H9 (cell line): ENCODE measurements at regions not wholly inside any gene's neighbourhood (a gene's known extent, or its start where the extent isn't known, plus 50 kb on each side); places are given as distances from the start of the nearest gene placed in this dataset.
"Not testable (repeated sequence)": the region's sequence is repeated elsewhere in the genome, so short reads cannot be mapped to it uniquely, and the experiment has no call there.

ENCODE experiments used
- DNase-seq: peaks from one replicate; pipeline ENCODE4 v3.0.0-alpha.2; 2017
- H2AFZ ChIP-seq: one replicate; pipeline ENCODE4 v1.6.1; 2013; ENCODE audit warnings: mild to moderate bottlenecking, low read length, control low read depth, moderate library complexity
- H2AK5ac ChIP-seq: 2 replicates; pipeline ENCODE4 v1.6.1; 2013; ENCODE audit warnings: low read length, control low read depth, mixed read lengths; ENCODE audit not compliant: insufficient read length
- H2BK120ac ChIP-seq: one replicate; pipeline ENCODE4 v1.6.1; 2013; ENCODE audit warnings: low read depth, mild to moderate bottlenecking, low read length, control low read depth, inconsistent platforms; ENCODE audit not compliant: poor library complexity, severe bottlenecking
- H2BK12ac ChIP-seq: 2 replicates; pipeline ENCODE4 v1.6.1; 2013; ENCODE audit warnings: low read length, control low read depth, mixed read lengths, low read depth; ENCODE audit not compliant: insufficient read length
- H2BK15ac ChIP-seq: 2 replicates; pipeline ENCODE4 v1.6.1; 2013; ENCODE audit warnings: low read depth, low read length, control low read depth
- H2BK20ac ChIP-seq: one replicate; pipeline ENCODE4 v1.6.1; 2013; ENCODE audit warnings: low read depth, mild to moderate bottlenecking, low read length, control low read depth, inconsistent platforms; ENCODE audit not compliant: poor library complexity, severe bottlenecking
- H2BK5ac ChIP-seq: 2 replicates; pipeline ENCODE4 v1.6.1; 2013; ENCODE audit warnings: low read length, control low read depth, mixed read lengths; ENCODE audit not compliant: insufficient read length
- H3K14ac ChIP-seq: 2 replicates; pipeline ENCODE4 v1.6.1; 2013; ENCODE audit warnings: low read length, control low read depth; ENCODE audit not compliant: insufficient read depth
- H3K18ac ChIP-seq: 2 replicates; pipeline ENCODE4 v1.6.1; 2013; ENCODE audit warnings: low read depth, mild to moderate bottlenecking, mixed read lengths, low read length, control low read depth; ENCODE audit not compliant: insufficient read length
- H3K23ac ChIP-seq: 2 replicates; pipeline ENCODE4 v1.6.1; 2013; ENCODE audit warnings: low read length, control low read depth, mixed read lengths, low read depth; ENCODE audit not compliant: insufficient read length
- H3K23me2 ChIP-seq: 2 replicates; pipeline ENCODE4 v1.6.1; 2013; ENCODE audit warnings: low read depth, mild to moderate bottlenecking, mixed read lengths, low read length, control low read depth; ENCODE audit not compliant: insufficient read length, poor library complexity, severe bottlenecking
- H3K27ac ChIP-seq: 2 replicates; pipeline ENCODE4 v1.5.1; 2013; ENCODE audit warnings: low read length, control low read depth, mixed read lengths, low read depth; ENCODE audit not compliant: insufficient read length
- H3K27me3 ChIP-seq: 2 replicates; pipeline ENCODE4 v1.6.1; 2013; ENCODE audit warnings: low read length, control low read depth, inconsistent platforms; ENCODE audit not compliant: insufficient read depth
- H3K4ac ChIP-seq: 2 replicates; pipeline ENCODE4 v1.6.1; 2013; ENCODE audit warnings: low read depth, mild to moderate bottlenecking, control low read depth, inconsistent platforms, low read length, moderate library complexity
- H3K4me1 ChIP-seq: 2 replicates; pipeline ENCODE4 v1.6.1; 2013; ENCODE audit warnings: low read length, control low read depth, inconsistent platforms; ENCODE audit not compliant: insufficient read depth
- H3K4me2 ChIP-seq: 2 replicates; pipeline ENCODE4 v1.6.1; 2013; ENCODE audit warnings: low read length, control low read depth, mixed read lengths; ENCODE audit not compliant: insufficient read length, insufficient read depth
- H3K56ac ChIP-seq: 2 replicates; pipeline ENCODE4 v1.6.1; 2013; ENCODE audit warnings: low read depth, mild to moderate bottlenecking, mixed read lengths, low read length, control low read depth; ENCODE audit not compliant: insufficient read length
- H3K79me1 ChIP-seq: 2 replicates; pipeline ENCODE4 v1.6.1; 2013; ENCODE audit warnings: low read depth, mild to moderate bottlenecking, moderate library complexity, low read length, control low read depth, inconsistent platforms; ENCODE audit not compliant: insufficient read depth, poor library complexity, severe bottlenecking
- H3K79me2 ChIP-seq: 2 replicates; pipeline ENCODE4 v1.6.1; 2013; ENCODE audit warnings: low read length, control low read depth, inconsistent platforms; ENCODE audit not compliant: insufficient read depth
- H3K9ac ChIP-seq: 2 replicates; pipeline ENCODE4 v1.6.1; 2013; ENCODE audit warnings: low read length, control low read depth, mixed read lengths; ENCODE audit not compliant: insufficient read length; ENCODE audit errors: extremely low read depth
- H3K9me3 ChIP-seq: one replicate; pipeline ENCODE4 v1.6.1; 2013; ENCODE audit warnings: low read depth, low read length, inconsistent platforms; ENCODE audit not compliant: control insufficient read depth
- H3T11ph ChIP-seq: one replicate; pipeline ENCODE4 v1.6.1; 2013; ENCODE audit warnings: mild to moderate bottlenecking, low read length, control low read depth, inconsistent platforms
- H4K20me1 ChIP-seq: one replicate; pipeline ENCODE4 v1.6.1; 2013; ENCODE audit not compliant: control insufficient read depth, insufficient read length, insufficient read depth
- H4K5ac ChIP-seq: 2 replicates; pipeline ENCODE4 v1.6.1; 2013; ENCODE audit warnings: low read depth, mild to moderate bottlenecking, mixed read lengths, low read length, control low read depth; ENCODE audit not compliant: insufficient read length
- H4K8ac ChIP-seq: replicated peaks from 2 replicates; pipeline ENCODE4 v1.6.1; 2013; ENCODE audit warnings: low read length, control low read depth, mixed read lengths, low read depth; ENCODE audit not compliant: insufficient read length
- H4K91ac ChIP-seq: 2 replicates; pipeline ENCODE4 v1.6.1; 2013; ENCODE audit warnings: low read depth, mild to moderate bottlenecking, moderate library complexity, mixed read lengths, low read length, control low read depth; ENCODE audit not compliant: insufficient read length
- H3K27ac Mint-ChIP-seq, 3 experiments: 2 replicates in 2 of 3; 3 replicates in 1 of 3; pipeline ENCODE4 v1.8.0; 2020 to 2021; ENCODE audit warnings: mixed read lengths in 3 of 3, mild to moderate bottlenecking in 1 of 3, moderate library complexity in 1 of 3
- H3K27me3 Mint-ChIP-seq: 2 replicates; pipeline ENCODE4 v1.8.0; 2021; ENCODE audit warnings: low read depth, mild to moderate bottlenecking, moderate library complexity, mixed read lengths
- H3K36me3 Mint-ChIP-seq, 3 experiments: 2 replicates in 2 of 3; 3 replicates in 1 of 3; pipeline ENCODE4 v1.8.0; 2020 to 2021; ENCODE audit warnings: low read depth in 3 of 3, mixed read lengths in 3 of 3; ENCODE audit not compliant: insufficient read depth in 1 of 3
- H3K4me1 Mint-ChIP-seq, 2 experiments: 2 replicates each; pipeline ENCODE4 v1.8.0; 2020; ENCODE audit warnings: mixed read lengths in 2 of 2
- H3K4me3 Mint-ChIP-seq, 2 experiments: 2 replicates in 1 of 2; 3 replicates in 1 of 2; pipeline ENCODE4 v1.8.0; 2020 to 2021; ENCODE audit warnings: mild to moderate bottlenecking in 2 of 2, mixed read lengths in 2 of 2, moderate library complexity in 1 of 2
- H3K9me3 Mint-ChIP-seq, 2 experiments: 2 replicates in 1 of 2; 3 replicates in 1 of 2; pipeline ENCODE4 v1.8.0; 2020; ENCODE audit warnings: mild to moderate bottlenecking in 2 of 2, mixed read lengths in 2 of 2, moderate library complexity in 1 of 2
- WGBS: extraction: QIAGEN DNeasy Blood & Tissue Kit; methylation state at CpG from one replicate; pipeline ENCODE4 v1.1.7; 2013; ENCODE audit warnings: missing lambda C conversion rate, low lambda C conversion rate, mixed read lengths; ENCODE audit not compliant: insufficient read length; ENCODE audit errors: extremely low coverage; 5-methylcytosine and 5-hydroxymethylcytosine counted together
- TF ChIP-seq, protein P1 (sequence below): fragments of 200-600 bp; sonication (generic); conservative IDR thresholded peaks from 3 replicates; pipeline ENCODE4 v1.8.0; 2021; ENCODE audit warnings: antibody characterized with exemption, mild to moderate bottlenecking

DNA sequence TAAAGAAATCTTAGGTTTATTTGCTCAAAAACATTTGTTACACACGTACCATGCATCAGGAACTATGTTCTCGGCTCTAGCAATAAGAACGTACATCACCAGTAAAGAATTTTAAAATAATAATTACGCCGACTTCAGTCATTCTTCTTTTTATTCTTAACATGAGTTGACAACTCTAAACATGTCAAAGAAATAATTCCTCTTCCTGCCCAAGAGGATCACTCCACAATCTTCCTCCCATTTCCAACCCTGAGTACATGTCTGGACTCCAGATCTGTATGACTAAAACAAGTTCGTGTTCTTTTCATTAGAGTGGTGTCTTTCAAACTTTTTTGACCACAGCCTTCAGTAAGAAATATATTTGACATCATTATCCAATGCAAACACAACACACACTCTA lies 201.6 kb upstream of the GRIA3 start:
- Mint-ChIP-seq H3K27ac (no peak overlapping the region), H3K4me3 (no peak overlapping the region), H3K27me3 (no peaks in the 10 kb centered on the region), H3K36me3 (no peaks in the 10 kb centered on the region; a peak in 1 of 7 replicates), H3K4me1 (no peaks in the 10 kb centered on the region), H3K9me3 (peaks cover 21 to 55% of the 10 kb centered on the region in 2 experiments)
- H4K5ac ChIP-seq = no peak overlapping the region
- no peak overlapping the region for H2BK5ac ChIP-seq
- no peaks in the 10 kb centered on the region for H3K79me2 ChIP-seq
- no peak overlapping the region for H2BK15ac ChIP-seq
- no peaks in the 10 kb centered on the region for H4K20me1 ChIP-seq
- no peak overlapping the region for H2BK12ac ChIP-seq
- no peaks in the 10 kb centered on the region for H3K23me2 ChIP-seq
- H2BK120ac ChIP-seq = no peak overlapping the region
- H3K4ac ChIP-seq = no peak overlapping the region
- no peak overlapping the region for H4K8ac ChIP-seq
- no peak for DNase-seq
- no peak overlapping the region for H2AK5ac ChIP-seq
- H3K27ac ChIP-seq = no peak overlapping the region
- H3K23ac ChIP-seq = no peak overlapping the region
- H3T11ph ChIP-seq = no peak overlapping the region
- no peaks in the 10 kb centered on the region for H3K27me3 ChIP-seq
- no peak overlapping the region for H2AFZ ChIP-seq
- H3K4me1 ChIP-seq = no peaks in the 10 kb centered on the region
- no peak overlapping the region for H3K14ac ChIP-seq
- H2BK20ac ChIP-seq = no peak overlapping the region
- H3K56ac ChIP-seq = no peak overlapping the region
- no peaks in the 10 kb centered on the region for H3K79me1 ChIP-seq
- no peak overlapping the region for H3K18ac ChIP-seq
- H4K91ac ChIP-seq = no peak overlapping the region
- WGBS = no CpG with 5 or more reads among the region's 6 CpGs
- TF ChIP-seq, protein P1, sequence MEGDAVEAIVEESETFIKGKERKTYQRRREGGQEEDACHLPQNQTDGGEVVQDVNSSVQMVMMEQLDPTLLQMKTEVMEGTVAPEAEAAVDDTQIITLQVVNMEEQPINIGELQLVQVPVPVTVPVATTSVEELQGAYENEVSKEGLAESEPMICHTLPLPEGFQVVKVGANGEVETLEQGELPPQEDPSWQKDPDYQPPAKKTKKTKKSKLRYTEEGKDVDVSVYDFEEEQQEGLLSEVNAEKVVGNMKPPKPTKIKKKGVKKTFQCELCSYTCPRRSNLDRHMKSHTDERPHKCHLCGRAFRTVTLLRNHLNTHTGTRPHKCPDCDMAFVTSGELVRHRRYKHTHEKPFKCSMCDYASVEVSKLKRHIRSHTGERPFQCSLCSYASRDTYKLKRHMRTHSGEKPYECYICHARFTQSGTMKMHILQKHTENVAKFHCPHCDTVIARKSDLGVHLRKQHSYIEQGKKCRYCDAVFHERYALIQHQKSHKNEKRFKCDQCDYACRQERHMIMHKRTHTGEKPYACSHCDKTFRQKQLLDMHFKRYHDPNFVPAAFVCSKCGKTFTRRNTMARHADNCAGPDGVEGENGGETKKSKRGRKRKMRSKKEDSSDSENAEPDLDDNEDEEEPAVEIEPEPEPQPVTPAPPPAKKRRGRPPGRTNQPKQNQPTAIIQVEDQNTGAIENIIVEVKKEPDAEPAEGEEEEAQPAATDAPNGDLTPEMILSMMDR = no peak
- H3K4me2 ChIP-seq = no peak overlapping the region
- H3K9ac ChIP-seq = no peak overlapping the region
- H3K9me3 ChIP-seq = peaks cover 24% of the 10 kb centered on the region

DNA sequence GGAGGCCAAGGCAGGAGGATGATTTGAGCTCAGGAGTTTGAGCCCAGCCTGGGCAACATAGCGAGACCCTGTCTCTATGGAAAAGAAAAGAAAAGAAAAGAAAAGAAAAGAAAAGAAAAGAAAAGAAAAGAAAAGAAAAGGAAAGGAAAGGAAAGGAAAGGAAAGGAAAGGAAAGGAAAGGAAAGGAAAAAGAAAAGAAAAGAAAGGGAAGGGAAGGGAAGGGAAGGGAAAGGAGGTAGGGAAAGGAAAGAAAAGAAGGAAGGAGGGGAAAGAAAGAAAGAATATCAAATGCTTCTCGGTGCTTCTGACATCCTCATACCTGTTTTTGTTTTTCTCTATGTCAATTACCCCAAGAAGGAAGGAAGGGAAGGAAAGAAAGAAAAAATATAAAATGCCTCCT lies 181.2 kb upstream of the GRIA3 start:
- peaks cover 23% of the 10 kb centered on the region for H3K9me3 ChIP-seq
- not testable (repeated sequence) for H2AFZ ChIP-seq, H3K18ac ChIP-seq, H4K5ac ChIP-seq, H3K23me2 ChIP-seq, H3K4me1 ChIP-seq, H3K79me2 ChIP-seq, H3K14ac ChIP-seq, H3K36me3 Mint-ChIP-seq, DNase-seq, H3K27ac ChIP-seq, H2BK5ac ChIP-seq, H3K4me3 Mint-ChIP-seq, H3K27me3 ChIP-seq, H3K4me1 Mint-ChIP-seq, H2BK12ac ChIP-seq, H3K9ac ChIP-seq, H2BK20ac ChIP-seq, H3T11ph ChIP-seq, H3K27me3 Mint-ChIP-seq, H3K4ac ChIP-seq, H3K27ac Mint-ChIP-seq, H3K79me1 ChIP-seq, H3K56ac ChIP-seq, H2BK120ac ChIP-seq, H3K4me2 ChIP-seq, H4K8ac ChIP-seq, H4K20me1 ChIP-seq, H3K23ac ChIP-seq, H2AK5ac ChIP-seq, H4K91ac ChIP-seq, H2BK15ac ChIP-seq
- H3K9me3 Mint-ChIP-seq = peaks cover 16 to 61% of the 10 kb centered on the region in 2 experiments
- WGBS = no CpG with 5 or more reads among the region's 2 CpGs
